Right ventricle myocardium inferior (tissue), 1 donor: ENCODE measurements at regions not wholly inside any gene's neighbourhood (a gene's known extent, or its start where the extent isn't known, plus 50 kb on each side); places are given as distances from the start of the nearest gene placed in this dataset.

Experiments used
- ATAC-seq: fragments of 200-7000 bp; cut with Tn5 transposase; one replicate; pipeline ENCODE4 v1.9.1; 2020; ENCODE audit warnings: mild to moderate bottlenecking, moderate library complexity
- DNase-seq: peaks from one replicate; pipeline ENCODE4 v3.0.0; 2021; ENCODE audit errors: missing footprints
- intact Hi-C: fragments of 100-400 bp; cut with DNase I; formaldehyde crosslinking; loops from one replicate; pipeline ENCODE4 v1.11.0; 2022
- donor health status: DM: no; HTN: yes; CAD: no; lungs with severe emphysema.

DNA sequence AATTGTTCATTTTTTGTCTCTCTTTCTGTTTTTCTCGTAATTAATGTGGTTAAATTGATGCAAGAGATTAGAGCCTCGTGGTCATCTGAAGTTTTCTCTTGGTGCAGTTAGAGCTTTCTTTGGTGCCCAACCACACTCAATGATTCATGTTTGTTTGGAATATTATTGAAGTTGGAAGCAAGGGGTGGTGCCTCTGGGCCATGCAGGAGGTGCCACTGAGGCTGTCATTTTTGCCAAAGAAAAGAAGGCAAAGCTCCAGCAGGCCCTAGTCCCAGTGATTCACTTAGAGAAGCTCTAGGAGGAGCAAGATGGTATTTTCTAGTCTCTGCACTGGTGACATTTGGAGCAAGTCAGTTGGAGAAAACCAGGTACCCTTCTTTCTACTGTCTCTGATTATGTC, 144.5 kb upstream of the RALGAPA2 start:
- DNase-seq: no peak
- no peak for ATAC-seq
- intact Hi-C loops: no loop called here

DNA sequence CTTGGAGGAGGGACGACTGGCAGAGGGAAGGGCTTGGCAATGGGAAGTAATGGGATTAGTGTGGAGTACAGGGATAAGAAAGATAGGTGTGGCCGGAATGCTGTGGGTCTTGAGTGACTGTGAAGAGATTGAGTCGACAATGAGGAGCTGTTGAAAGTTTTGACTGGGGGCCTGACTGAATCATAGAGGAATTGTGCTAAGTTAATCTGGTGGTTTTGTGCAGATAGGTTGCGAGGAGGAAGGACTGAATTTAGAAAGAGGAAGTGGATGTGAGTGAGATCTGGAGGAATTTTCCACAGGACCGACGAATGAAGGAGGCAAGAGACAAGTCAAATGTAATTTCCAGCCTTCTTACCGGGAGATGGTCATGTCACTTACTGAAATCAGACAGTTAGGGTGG, 143.9 kb upstream of the RALGAPA2 start:
- DNase-seq: no peak
- ATAC-seq: no peak
- intact Hi-C loops: no loop called here

DNA sequence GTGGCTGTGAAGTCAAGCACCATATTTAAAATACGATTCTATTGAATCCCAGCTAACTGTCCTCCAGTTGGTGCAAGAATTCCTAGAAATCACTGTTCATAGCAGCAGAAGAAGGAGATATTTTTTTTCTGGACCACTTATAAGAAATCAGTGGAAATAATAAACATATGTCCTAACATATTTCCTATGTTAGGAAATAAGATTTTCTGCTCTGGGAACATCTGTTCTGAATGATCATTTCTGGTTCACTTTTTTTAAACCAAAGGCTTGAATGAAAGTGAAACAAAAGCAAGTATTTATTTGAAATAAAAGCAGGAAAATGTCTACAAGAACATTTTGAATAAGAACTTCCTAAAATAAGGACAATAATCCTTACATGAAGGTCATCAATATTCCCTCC, 138.9 kb upstream of the RALGAPA2 start:
- no peak for ATAC-seq
- intact Hi-C loops: no loop called here
- DNase-seq: no peak

DNA sequence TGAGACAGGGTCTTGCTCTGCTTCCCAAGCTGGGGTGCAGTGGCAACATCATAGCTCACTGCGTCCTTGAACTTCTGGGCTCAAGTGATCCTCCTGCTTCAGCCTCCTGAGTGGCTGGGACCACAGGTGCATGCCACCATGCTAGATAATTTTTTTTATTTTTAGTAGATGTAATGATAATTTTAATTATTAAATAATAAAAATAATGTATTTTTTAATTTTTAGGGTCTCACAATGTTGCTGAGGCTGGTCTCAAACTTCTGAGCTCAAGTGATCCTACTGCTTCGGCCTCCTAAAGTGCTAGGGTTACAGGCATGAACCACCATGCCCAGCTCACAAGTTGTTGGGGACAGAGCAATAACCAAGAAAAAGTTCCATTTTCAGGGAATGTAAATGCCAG, 138.0 kb upstream of the RALGAPA2 start:
- ATAC-seq: no peak
- intact Hi-C loops: no loop called here

DNA sequence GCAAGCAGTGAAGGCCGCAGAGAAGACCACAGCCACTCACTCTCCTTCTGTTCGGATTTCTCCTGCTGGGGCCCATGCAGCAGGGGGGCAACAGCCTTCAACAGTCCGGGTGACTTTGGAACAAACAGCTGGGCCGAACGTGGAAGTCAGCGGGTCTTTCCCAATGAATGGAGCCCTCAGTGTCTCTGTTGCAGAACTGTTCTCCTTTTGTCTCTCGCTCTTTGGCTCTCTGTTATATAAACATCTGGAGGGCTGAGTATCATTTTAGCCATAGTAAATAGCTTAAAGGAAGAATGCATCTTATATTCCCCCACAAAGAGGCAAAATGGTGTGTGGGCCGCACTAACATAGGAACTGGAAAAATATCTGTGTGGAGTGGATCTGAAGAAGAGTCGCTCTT, 136.7 kb upstream of the RALGAPA2 start:
- intact Hi-C loops: no loop called here
- DNase-seq (no peak), ATAC-seq (no peak)

More for the DNA sequence above, 138.0 kb upstream of the RALGAPA2 start:
- DNase-seq: no peak

DNA sequence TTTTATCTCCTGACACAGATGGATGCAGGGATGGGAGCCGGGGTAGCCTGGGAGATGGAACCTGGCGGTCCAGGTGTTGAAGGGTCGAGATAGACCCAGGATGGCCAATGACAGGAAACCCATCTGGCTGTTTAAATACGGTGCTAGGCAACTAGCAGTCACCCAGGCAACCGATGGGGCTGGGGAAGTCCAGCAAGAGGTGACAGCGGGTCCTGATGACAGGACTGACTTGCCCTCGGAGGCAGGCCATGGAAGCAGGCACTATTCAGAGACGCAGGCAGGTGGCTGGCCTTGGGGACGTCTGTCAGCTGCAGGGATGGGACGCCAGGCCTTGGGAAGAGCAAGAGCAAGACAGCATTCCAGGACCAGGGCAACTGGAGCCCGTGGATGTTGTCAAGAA, 135.4 kb upstream of the RALGAPA2 start:
- intact Hi-C loops: no loop called here
- DNase-seq (no peak), ATAC-seq (no peak)

DNA sequence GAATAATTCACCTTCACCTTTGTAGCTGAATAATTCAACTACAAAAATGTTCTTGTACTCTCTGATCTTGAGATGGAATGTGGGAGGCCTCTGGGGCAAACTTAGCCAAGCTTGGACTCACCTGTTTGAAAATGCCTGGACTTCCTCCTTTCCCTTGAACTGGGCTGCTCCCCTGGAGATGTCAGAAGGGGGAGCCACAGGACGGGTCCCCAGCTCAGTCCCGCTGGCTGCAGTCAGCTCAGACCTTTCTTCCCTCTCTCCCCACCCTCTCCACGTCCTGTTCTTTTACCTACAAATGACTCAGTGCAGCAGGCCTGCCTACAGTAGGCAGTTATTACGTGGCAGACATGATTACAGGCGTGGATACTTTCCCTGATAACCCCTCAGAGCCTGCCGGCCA, 131.5 kb upstream of the RALGAPA2 start:
- no peak for DNase-seq
- intact Hi-C loops: no loop called here
- ATAC-seq: no peak

DNA sequence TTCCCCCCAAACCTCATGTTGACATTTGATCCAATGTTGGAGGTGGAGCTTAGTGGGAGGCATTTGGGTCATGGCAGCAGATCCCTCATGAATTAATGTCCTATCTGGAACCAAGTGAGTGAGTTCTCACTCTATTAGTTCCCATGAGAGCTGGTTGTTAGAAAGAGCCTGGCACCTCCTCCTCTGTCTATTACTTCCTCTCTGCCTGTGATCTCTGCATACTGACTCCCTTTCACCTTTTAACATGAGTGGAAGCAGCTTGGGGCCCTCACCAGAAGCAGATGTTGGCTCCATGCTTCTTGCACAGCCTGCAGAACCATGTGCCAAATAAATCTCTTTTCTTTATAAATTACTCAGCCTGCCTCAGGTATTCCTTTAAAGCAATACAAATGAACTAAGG, 127.3 kb upstream of the RALGAPA2 start:
- no peak for ATAC-seq
- DNase-seq: no peak
- intact Hi-C loops: loop anchor here (5.0 to 10.0 kb wide), 2 partner anchors 395 to 733 kb away; no protein-coding TSS in a partner anchor

DNA sequence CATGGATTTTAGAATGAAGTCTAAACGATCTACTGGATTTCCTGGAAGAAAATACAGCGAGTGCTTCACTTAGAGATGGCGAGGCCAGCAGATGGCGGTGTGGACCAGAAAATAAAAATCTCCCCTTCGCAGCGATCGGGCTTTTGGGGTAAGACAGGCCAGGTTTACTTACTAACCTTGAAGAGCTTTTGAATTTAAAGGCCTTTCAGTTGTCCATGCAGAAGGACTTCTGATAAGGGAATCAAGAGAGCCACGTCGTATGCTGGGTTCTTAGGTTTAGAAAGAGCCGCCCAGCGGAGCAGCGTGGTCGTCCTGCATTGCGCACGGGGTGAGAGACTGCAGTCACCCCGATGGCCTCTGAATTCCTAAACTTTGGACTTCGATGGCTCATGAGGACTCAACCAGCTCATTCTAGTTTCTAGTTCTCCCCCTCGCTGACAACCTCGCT, 125.2 kb upstream of the RALGAPA2 start:
- peak; percentile 54 for ATAC-seq
- peak; percentile 73 for DNase-seq
- intact Hi-C loops: loop anchor here (5.0 to 10.0 kb wide), 2 partner anchors 397 to 735 kb away; no protein-coding TSS in a partner anchor

DNA sequence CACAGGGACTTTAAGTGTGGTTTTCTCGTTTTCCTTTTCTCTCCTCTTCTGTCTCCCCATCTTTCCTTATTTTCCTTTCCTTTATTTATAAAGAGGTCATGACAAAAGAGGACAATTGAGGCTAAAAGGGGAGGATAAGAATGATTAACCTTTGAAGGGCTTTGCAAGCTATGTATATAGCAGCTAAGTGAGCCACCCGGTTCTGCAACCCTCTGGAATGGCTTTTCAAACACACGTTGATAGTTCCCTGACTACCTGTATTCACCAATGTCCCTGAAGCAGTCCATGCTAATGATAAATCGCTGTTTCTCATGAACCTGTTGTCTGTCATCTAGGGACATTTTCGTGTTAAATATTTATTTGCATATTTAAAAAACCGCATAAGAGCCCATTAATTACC, 124.4 kb upstream of the RALGAPA2 start:
- intact Hi-C loops: loop anchor here (5.0 to 10.0 kb wide), 2 partner anchors 398 to 735 kb away; no protein-coding TSS in a partner anchor
- DNase-seq: no peak
- ATAC-seq: no peak

DNA sequence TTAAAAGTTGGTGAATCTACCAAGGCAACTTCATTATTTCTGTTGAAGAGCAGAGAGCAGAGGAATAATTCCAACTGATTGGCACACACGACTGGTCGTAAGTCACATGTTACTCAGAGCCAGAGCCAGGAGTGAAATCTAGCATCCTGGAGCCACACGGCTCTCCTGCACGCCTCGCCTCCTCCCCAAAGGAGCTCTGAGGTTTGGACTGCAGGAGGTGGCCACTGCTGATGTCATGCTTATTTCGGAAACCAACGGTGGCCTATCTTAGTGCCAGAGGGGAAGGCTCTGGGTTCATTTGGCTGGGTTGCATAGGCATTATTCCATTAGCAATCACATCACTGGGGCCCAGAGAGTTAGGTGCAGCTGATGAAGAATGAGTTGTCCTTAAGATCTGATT, 123.5 kb upstream of the RALGAPA2 start:
- ATAC-seq (no peak), DNase-seq (no peak)
- intact Hi-C loops: loop anchor here (5.0 to 10.0 kb wide), 2 partner anchors 399 to 736 kb away; no protein-coding TSS in a partner anchor

DNA sequence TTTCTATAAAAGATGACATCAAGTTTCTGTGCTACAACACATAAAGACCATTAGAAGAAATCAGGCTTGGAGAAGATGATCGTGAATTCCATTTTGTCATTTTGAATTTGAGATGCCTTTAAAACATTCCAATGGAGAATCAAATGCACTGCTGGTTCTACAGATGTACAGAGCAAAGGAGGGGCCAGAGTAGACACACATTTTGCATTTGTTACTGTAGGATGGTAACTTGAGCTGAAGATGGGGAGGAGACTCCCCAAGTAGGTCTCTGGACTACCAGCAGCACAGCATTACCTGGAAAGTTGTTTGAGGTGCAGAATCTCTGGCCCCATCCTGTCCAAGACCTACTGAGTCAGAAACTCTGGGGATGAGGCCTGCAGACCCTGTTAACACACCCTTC, 121.6 kb upstream of the RALGAPA2 start:
- DNase-seq: no peak
- ATAC-seq: no peak
- intact Hi-C loops: loop anchor here (10.0 kb wide), 1 partner anchor 401 kb away; no protein-coding TSS in a partner anchor

DNA sequence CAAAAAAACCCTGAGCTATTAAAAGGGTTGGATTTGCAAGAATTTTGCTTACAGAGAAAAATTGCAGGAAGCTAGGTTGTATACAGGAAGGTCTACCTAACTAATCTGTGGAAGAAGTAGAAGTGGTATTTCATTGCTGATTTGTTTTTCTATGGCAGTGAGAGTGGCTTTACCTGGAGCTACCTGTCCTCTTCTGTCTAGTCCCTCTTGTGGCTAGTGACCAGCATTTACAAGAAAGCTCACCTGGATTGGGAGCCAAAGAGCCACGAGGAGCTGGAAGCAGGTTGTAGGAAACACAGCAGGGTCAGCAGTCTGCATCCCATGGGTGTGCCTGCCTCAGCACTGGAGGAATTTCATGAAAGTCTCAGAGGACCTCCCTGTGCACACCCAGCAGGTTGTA, 120.3 kb upstream of the RALGAPA2 start:
- intact Hi-C loops: loop anchor here (10.0 kb wide), 1 partner anchor 402 kb away; no protein-coding TSS in a partner anchor

DNA sequence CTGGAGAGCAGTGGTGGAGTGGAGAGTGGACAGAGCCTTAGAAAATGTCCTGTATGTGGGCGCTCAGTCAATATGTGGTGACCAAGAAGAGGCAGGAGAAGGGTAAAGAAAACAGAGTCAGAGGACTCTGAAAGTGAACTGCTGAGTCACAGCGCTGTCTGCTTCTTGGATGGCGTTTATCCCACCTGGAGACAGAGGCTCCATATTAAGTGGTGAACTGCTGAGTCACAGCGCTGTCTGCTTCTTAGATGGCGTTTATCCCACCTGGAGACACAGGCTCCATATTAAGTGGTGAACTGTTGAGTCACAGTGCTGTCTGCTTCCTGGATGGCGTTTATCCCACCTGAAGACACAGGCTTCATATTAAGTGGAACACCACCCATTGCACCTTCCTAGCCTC, 119.3 kb upstream of the RALGAPA2 start:
- DNase-seq: no peak
- intact Hi-C loops: loop anchor here (10.0 kb wide), 1 partner anchor 403 kb away; no protein-coding TSS in a partner anchor
- ATAC-seq: no peak

More for the DNA sequence above, 120.3 kb upstream of the RALGAPA2 start:
- no peak for ATAC-seq
- no peak for DNase-seq

DNA sequence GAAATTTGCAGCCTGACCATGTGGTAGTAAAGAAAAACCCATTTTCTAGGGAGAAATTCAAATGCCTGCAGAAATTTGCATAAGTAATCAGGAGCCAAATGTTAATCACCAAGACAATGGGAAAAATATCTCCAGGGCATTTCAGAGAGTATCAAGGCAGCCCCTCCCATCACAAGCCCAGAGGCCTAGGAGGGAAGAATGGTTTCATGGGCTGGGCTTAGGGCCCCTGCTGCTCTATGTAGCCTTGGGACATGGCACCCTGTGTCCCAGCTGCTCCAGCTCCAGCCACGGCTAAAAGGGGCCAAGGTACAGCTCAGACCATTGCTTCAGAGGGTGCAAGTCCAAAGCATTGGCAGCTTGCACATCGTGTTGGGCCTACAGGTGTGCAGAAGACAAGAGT, 117.2 kb upstream of the RALGAPA2 start:
- ATAC-seq: no peak

DNA sequence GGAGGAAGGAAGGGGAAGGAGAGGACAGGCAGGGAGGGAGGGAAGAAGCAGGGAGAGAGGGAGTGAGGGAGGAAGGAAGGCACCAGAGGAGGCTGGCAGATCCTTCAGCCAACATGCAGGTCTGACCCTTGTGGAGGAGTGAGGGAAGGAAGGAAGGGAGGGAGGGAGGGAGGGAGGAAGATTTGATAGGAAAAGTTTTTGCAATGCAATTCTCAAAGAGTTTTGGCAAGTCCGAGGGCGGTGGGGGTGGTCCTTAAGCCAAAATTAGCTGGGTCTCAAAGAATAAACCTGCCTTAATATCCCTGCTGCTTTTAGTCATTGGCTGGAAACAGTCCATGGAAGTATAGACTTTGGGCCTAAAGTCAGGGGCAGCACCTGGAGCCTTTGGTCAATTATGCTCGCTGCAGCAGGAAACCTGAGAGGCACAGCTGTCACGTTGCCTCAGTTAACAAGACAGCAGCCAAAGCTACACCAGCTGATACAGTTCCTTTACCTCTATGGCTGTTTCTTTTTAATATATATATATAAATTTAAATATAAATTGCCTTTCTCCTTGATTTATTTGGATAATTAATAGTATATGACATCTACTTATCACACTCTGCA, 115.7 kb upstream of the RALGAPA2 start:
- ATAC-seq: no peak
- intact Hi-C loops: loop anchor here (10.0 kb wide), 1 partner anchor 63 kb away; no protein-coding TSS in a partner anchor
- no peak for DNase-seq

More for the DNA sequence above, 117.2 kb upstream of the RALGAPA2 start:
- no peak for DNase-seq
- intact Hi-C loops: loop anchor here (10.0 kb wide), 2 partner anchors 65 to 405 kb away; no protein-coding TSS in a partner anchor

DNA sequence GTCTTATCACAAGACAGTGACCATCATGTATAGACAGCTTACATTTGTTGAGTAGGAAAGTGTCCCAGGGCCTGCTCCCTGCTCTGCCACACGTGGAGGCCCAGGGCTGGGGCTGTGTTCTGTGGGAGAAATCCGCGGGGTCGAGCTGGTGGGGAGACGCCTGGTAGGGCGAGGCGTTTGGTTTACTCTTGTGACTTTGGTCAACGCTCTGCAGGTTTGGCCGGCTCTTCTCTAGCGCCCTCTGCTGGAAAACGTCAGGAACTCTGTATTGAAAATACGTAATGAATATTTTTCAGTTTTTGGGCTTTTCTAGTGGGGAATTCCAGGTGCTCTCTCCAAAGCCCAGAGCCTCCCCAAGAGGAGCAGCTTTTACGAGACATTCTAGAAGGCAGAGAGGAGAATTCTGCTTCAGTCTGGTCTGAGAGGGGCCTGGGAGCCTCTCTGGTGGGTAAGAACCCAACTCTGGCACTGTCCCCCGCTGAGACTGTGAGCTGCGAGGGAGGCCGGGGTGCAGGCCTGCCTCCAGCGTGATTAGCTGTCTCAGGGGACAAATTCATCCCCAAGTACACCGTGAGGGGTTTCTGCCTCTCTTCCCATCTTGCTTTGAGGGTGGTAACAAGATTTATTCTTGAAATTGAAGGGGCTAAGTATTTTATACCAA, 112.6 kb upstream of the RALGAPA2 start:
- intact Hi-C loops: loop anchor here (1.0 to 10.0 kb wide), 2 partner anchors 60 to 160 kb away; no protein-coding TSS in a partner anchor
- DNase-seq: peak; percentile 85
- ATAC-seq: peak; percentile 63

DNA sequence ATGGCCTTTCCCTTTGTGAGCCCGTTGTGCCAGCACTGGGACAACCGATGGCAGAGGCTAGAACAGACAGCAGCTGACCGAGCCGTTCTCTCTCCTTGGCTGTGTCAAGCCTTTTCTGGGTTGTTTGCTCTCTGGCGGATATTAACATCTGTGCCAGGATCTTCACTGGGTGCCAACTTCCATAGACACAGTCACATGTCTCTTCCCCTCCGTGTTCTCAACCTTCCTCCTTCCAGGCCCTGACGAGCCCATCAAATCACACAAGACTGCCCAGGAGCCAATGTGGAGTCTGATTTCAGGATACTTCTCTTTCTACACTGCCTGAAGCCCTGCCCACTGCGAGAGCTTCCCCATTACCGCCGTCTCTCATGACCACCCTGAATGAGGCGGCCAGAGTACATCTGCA, 111.0 kb upstream of the RALGAPA2 start:
- ATAC-seq (no peak), DNase-seq (no peak)
- intact Hi-C loops: loop anchor here (10.0 kb wide), 1 partner anchor 59 kb away; no protein-coding TSS in a partner anchor

DNA sequence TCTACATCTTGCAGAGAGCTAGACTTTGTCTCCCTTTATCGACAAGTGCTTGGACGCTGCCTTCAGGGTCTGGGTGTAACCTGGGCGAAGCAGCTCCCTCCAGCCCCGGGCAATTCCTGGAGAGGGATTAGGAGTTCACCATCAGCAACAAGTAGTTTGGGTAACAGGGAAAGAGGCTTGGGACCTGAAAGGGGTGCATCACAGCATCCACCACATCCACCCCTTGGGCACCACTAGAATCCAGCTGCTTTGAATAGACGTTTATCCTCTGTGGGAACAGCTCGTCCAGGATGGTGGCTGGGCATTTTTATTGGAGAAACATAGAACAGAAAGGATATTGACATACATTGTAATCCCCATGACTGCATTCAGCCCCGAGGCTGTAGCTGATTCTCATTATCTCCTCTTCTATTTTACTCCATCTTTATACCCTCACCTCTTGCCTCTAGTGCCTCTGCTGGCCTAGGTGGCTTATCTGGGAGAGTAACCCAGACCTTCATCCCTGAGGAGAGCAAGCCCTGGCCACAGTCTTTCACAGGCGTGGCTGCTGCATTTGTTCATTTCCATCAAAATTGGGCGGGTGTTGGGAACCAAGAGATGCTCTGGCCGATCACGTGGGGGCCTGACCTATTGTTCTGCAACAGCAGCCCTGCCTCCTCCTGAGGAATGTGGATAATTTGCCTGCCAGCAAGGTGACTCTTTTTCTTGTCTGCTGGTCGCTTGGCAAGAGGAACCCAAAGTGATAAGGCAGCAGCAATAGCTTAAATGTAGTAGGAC, 109.2 kb upstream of the RALGAPA2 start:
- no peak for ATAC-seq
- intact Hi-C loops: loop anchor here (10.0 kb wide), 1 partner anchor 57 kb away; no protein-coding TSS in a partner anchor
- no peak for DNase-seq
